ENCODE measurements at regions not wholly inside any gene's neighbourhood (a gene's known extent, or its start where the extent isn't known, plus 50 kb on each side); places are given as distances from the start of the nearest gene placed in this dataset.
"Not testable (repeated sequence)": the region's sequence is repeated elsewhere in the genome, so short reads cannot be mapped to it uniquely, and the experiment has no call there.

DNA sequence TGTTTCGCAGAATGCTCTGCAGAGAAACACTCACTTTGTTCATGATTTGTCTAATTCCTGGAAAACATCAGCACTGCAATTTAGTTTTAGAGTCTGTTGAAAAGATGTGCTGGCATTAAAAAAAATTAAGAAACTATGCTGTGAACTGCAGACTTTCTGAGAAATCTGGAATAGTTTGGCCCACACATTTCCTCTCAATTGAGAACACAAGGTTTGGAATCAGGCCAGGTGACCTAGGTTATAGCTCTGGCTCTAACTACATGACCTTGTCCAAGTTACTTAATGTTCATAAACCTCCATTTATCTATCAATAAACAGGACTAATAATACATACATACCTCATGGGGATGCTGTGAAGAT, 61.4 kb upstream of the ENPEP start:
- no peaks in the 10 kb centered on the region for H3K9me3 ChIP-seq (ENCODE audit: control insufficient read depth, insufficient read depth, low read depth, low read length)
- peaks cover 7% of the 10 kb centered on the region for H3K4me1 ChIP-seq (ENCODE audit: control insufficient read depth, insufficient read depth, low read length)
- POLR2A ChIA-PET, result no interaction called here
- H3K27ac ChIP-seq (ENCODE audit: extremely low read depth, low read depth, low read length), result no peak overlapping the region
- CTCF ChIA-PET, result no interaction called here
- TF ChIP-seq REPIN1 (tag by site-specific recombination; IDR thresholded peaks at IDR 0.05; ENCODE audit: low read depth), result no peak
- TF ChIP-seq HOXD13 (CRISPR knock-in tag; IDR thresholded peaks at IDR 0.05; ENCODE audit: borderline replicate concordance), result no peak
- TF ChIP-seq ZNF549 (tag by site-specific recombination; IDR thresholded peaks at IDR 0.05), result no peak
- TF ChIP-seq, protein P1, sequence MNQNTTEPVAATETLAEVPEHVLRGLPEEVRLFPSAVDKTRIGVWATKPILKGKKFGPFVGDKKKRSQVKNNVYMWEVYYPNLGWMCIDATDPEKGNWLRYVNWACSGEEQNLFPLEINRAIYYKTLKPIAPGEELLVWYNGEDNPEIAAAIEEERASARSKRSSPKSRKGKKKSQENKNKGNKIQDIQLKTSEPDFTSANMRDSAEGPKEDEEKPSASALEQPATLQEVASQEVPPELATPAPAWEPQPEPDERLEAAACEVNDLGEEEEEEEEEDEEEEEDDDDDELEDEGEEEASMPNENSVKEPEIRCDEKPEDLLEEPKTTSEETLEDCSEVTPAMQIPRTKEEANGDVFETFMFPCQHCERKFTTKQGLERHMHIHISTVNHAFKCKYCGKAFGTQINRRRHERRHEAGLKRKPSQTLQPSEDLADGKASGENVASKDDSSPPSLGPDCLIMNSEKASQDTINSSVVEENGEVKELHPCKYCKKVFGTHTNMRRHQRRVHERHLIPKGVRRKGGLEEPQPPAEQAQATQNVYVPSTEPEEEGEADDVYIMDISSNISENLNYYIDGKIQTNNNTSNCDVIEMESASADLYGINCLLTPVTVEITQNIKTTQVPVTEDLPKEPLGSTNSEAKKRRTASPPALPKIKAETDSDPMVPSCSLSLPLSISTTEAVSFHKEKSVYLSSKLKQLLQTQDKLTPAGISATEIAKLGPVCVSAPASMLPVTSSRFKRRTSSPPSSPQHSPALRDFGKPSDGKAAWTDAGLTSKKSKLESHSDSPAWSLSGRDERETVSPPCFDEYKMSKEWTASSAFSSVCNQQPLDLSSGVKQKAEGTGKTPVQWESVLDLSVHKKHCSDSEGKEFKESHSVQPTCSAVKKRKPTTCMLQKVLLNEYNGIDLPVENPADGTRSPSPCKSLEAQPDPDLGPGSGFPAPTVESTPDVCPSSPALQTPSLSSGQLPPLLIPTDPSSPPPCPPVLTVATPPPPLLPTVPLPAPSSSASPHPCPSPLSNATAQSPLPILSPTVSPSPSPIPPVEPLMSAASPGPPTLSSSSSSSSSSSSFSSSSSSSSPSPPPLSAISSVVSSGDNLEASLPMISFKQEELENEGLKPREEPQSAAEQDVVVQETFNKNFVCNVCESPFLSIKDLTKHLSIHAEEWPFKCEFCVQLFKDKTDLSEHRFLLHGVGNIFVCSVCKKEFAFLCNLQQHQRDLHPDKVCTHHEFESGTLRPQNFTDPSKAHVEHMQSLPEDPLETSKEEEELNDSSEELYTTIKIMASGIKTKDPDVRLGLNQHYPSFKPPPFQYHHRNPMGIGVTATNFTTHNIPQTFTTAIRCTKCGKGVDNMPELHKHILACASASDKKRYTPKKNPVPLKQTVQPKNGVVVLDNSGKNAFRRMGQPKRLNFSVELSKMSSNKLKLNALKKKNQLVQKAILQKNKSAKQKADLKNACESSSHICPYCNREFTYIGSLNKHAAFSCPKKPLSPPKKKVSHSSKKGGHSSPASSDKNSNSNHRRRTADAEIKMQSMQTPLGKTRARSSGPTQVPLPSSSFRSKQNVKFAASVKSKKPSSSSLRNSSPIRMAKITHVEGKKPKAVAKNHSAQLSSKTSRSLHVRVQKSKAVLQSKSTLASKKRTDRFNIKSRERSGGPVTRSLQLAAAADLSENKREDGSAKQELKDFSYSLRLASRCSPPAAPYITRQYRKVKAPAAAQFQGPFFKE (tag by site-specific recombination; IDR thresholded peaks at IDR 0.05; ENCODE audit: borderline replicate concordance), result no peak
- TF ChIP-seq, protein P2, sequence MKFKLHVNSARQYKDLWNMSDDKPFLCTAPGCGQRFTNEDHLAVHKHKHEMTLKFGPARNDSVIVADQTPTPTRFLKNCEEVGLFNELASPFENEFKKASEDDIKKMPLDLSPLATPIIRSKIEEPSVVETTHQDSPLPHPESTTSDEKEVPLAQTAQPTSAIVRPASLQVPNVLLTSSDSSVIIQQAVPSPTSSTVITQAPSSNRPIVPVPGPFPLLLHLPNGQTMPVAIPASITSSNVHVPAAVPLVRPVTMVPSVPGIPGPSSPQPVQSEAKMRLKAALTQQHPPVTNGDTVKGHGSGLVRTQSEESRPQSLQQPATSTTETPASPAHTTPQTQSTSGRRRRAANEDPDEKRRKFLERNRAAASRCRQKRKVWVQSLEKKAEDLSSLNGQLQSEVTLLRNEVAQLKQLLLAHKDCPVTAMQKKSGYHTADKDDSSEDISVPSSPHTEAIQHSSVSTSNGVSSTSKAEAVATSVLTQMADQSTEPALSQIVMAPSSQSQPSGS (tag by site-specific recombination; IDR thresholded peaks at IDR 0.05; ENCODE audit: low read depth), result no peak
- no peak overlapping the region for H3K4me3 ChIP-seq (ENCODE audit: low read depth, low read length)
- H3K36me3 ChIP-seq (ENCODE audit: control insufficient read depth in 2 of 2, insufficient read depth in 1 of 2, low read length in 2 of 2), result no peaks in the 10 kb centered on the region

DNA sequence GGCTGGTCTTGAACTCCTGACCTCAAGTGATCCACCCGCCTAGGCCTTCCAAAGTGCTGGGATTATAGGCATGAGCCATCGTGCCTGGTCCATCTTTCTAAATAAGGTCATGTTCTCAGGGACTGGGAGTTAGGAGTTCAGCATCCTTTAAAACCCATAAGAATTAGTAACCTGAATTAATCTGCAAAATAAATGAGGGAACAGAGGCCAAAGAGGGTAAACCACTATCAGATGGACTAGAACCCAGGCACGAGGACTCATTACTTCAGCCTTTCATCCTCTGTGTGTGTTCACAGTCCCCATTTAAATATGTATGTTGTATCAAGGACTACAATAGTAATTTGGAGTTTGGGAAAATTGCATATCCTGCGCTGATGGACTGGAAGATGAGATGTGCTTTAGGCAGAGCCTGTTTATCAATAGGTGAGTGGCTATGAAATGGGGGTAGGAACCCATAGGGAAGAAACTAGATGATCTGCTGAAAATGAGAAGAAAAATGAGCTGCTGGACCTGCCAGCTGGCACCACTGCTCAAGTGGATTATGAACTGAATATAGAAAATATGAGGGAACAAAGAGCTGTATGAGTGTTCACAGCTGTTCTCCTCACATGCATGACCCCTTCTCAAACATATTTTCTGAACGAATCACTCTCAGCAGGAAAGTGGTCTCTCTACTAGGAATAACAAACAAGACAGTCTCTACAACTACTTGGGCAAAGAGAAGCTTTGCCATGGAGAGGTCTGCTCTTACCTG, 62.0 kb upstream of the ENPEP start:
- H3K36me3 ChIP-seq (ENCODE audit: control insufficient read depth in 2 of 2, insufficient read depth in 1 of 2, low read length in 2 of 2); H3K9me3 ChIP-seq (ENCODE audit: control insufficient read depth, insufficient read depth, low read depth, low read length); H3K4me3 ChIP-seq (ENCODE audit: low read depth, low read length); H3K4me1 ChIP-seq (ENCODE audit: control insufficient read depth, insufficient read depth, low read length); H3K27ac ChIP-seq (ENCODE audit: extremely low read depth, low read depth, low read length); POLR2A ChIA-PET; CTCF ChIA-PET: not testable (repeated sequence)

DNA sequence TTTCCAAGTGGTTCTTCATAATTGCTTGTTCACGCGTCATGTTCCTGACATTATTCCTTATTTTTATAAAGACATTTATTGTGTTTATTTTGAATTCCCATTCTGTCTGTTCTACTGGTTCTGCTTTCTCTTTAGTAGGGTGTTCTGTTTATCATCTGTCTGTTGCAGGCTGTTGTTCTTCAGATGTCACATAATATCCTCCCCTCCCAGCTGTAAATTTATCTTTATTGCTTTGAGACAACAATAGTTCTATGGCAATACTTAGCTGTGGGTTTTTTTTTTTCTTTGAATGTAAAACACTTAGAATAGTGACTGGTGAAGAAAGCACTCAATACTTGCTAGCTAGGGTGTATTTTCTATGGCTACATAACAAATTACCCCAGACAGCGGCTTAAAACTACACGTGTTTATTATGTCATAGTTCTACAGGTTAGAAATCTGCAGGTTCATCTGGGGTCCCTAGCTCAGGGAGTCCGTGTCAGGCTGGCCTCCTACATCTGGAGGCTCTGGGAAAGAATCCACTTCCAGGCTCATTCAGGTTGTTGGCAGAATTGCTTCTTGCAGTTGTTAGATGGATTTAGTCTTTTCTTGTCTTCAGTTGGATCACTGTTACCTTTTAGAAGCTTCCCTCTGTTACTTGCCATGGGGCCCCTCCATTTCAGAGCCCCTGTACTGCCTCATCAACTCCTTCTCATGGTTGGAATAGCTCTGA, 63.4 kb upstream of the ENPEP start:
- no peaks in the 10 kb centered on the region for H3K36me3 ChIP-seq (ENCODE audit: control insufficient read depth in 2 of 2, insufficient read depth in 1 of 2, low read length in 2 of 2)
- ChIA-PET CTCF (interaction anchor here (0.6 kb wide), 2 partner anchors 102 to 1873 kb away, joined by 3 to 5 read pairs; partner anchors contain the start of gene TIFA), POLR2A (interaction anchor here (1.1 kb wide), 1 partner anchor 80 kb away, joined by 5 read pairs; no protein-coding TSS in a partner anchor)
- H3K27ac ChIP-seq (ENCODE audit: extremely low read depth, low read depth, low read length), result peak overlapping the region; percentile 96
- H3K4me3 ChIP-seq (ENCODE audit: low read depth, low read length), result no peak overlapping the region
- no peaks in the 10 kb centered on the region for H3K9me3 ChIP-seq (ENCODE audit: control insufficient read depth, insufficient read depth, low read depth, low read length)
- H3K4me1 ChIP-seq (ENCODE audit: control insufficient read depth, insufficient read depth, low read length), result peaks cover 7% of the 10 kb centered on the region
- TF ChIP-seq ZNF184 (tag by site-specific recombination; IDR thresholded peaks at IDR 0.05) (no peak), ZNF23 (tag by site-specific recombination; IDR thresholded peaks at IDR 0.05; ENCODE audit: borderline replicate concordance) (no peak), ZNF157 (tag by site-specific recombination; IDR thresholded peaks at IDR 0.05) (no peak), OSR2 (tag by site-specific recombination; IDR thresholded peaks at IDR 0.05) (peak; percentile 61; the same call in 1 of the 2 replicates), ZNF555 (tag by site-specific recombination; conservative IDR thresholded peaks at IDR 0.05) (no peak), ZNF777 (tag by site-specific recombination; IDR thresholded peaks at IDR 0.05; ENCODE audit: borderline replicate concordance) (no peak), ZBTB21 (tag by site-specific recombination; IDR thresholded peaks at IDR 0.05) (no peak), WT1 (tag by site-specific recombination; IDR thresholded peaks at IDR 0.05) (peak; percentile 98), ZFP69B (tag by site-specific recombination; IDR thresholded peaks at IDR 0.05) (no peak)
- TF ChIP-seq, protein P3, sequence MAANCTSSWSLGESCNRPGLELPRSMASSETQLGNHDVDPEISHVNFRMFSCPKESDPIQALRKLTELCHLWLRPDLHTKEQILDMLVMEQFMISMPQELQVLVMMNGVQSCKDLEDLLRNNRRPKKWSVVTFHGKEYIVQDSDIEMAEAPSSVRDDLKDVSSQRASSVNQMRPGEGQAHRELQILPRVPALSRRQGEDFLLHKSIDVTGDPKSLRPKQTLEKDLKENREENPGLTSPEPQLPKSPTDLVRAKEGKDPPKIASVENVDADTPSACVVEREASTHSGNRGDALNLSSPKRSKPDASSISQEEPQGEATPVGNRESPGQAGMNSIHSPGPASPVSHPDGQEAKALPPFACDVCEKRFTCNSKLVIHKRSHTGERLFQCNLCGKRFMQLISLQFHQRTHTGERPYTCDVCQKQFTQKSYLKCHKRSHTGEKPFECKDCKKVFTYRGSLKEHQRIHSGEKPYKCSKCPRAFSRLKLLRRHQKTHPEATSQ (tag by site-specific recombination; IDR thresholded peaks at IDR 0.05), result no peak
- TF ChIP-seq, protein P4, sequence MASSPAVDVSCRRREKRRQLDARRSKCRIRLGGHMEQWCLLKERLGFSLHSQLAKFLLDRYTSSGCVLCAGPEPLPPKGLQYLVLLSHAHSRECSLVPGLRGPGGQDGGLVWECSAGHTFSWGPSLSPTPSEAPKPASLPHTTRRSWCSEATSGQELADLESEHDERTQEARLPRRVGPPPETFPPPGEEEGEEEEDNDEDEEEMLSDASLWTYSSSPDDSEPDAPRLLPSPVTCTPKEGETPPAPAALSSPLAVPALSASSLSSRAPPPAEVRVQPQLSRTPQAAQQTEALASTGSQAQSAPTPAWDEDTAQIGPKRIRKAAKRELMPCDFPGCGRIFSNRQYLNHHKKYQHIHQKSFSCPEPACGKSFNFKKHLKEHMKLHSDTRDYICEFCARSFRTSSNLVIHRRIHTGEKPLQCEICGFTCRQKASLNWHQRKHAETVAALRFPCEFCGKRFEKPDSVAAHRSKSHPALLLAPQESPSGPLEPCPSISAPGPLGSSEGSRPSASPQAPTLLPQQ (tag by site-specific recombination; IDR thresholded peaks at IDR 0.05), result no peak
- TF ChIP-seq, protein P5, sequence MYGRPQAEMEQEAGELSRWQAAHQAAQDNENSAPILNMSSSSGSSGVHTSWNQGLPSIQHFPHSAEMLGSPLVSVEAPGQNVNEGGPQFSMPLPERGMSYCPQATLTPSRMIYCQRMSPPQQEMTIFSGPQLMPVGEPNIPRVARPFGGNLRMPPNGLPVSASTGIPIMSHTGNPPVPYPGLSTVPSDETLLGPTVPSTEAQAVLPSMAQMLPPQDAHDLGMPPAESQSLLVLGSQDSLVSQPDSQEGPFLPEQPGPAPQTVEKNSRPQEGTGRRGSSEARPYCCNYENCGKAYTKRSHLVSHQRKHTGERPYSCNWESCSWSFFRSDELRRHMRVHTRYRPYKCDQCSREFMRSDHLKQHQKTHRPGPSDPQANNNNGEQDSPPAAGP (tag by site-specific recombination; IDR thresholded peaks at IDR 0.05), result peak; percentile 37; the same call in 1 of the 2 replicates
